PFSK-1 (cell line): ENCODE measurements at regions not wholly inside any gene's neighbourhood (a gene's known extent, or its start where the extent isn't known, plus 50 kb on each side); places are given as distances from the start of the nearest gene placed in this dataset.

Experiments used
- POLR2AphosphoS5 ChIP-seq: IDR thresholded peaks from 2 replicates; pipeline ENCODE4 v1.6.1; 2012; ENCODE audit warnings: low read depth, mild to moderate bottlenecking, control low read depth, low read length, moderate library complexity
- TAF1 ChIP-seq: IDR thresholded peaks from 2 replicates; pipeline ENCODE4 v1.6.1; 2012; ENCODE audit warnings: low read length, control low read depth, borderline replicate concordance; ENCODE audit not compliant: insufficient read depth

GRCh38 chr4:52200339-52200725, 149.2 kb downstream of the SPATA18 start:
- TF ChIP-seq TAF1 (no peak), POLR2AphosphoS5 (no peak)
